GM19193 (cell line): ENCODE measurements at regions not wholly inside any gene's neighbourhood (a gene's known extent, or its start where the extent isn't known, plus 50 kb on each side); places are given as distances from the start of the nearest gene placed in this dataset.

ENCODE experiments used
- POLR2A ChIP-seq: IDR thresholded peaks from 4 replicates; pipeline ENCODE4 v1.6.1; 2011; ENCODE audit not compliant: insufficient read depth, insufficient read length; ENCODE audit errors: extremely low read depth

GRCh38 chr10:108597657-108598319 lies 1325.5 kb downstream of the XPNPEP1 start:
- TF ChIP-seq POLR2A, result no peak

- no peak for TF ChIP-seq POLR2A
These were observed 1326.3 kb downstream of the XPNPEP1 start for GRCh38 chr10:108597031-108597430.

GRCh38 chr10:108592956-108593355 lies 1330.4 kb downstream of the XPNPEP1 start:
- TF ChIP-seq POLR2A, result no peak

GRCh38 chr10:108591417-108591816 lies 1331.9 kb downstream of the XPNPEP1 start:
- no peak for TF ChIP-seq POLR2A

- no peak for TF ChIP-seq POLR2A
These were observed 1336.9 kb downstream of the XPNPEP1 start for GRCh38 chr10:108586424-108586823.

- TF ChIP-seq POLR2A, result no peak
These were observed 1339.4 kb downstream of the XPNPEP1 start for GRCh38 chr10:108583877-108584276.

GRCh38 chr10:108582888-108583287 lies 1340.4 kb downstream of the XPNPEP1 start:
- no peak for TF ChIP-seq POLR2A

GRCh38 chr10:108582387-108582786 lies 1340.9 kb downstream of the XPNPEP1 start:
- no peak for TF ChIP-seq POLR2A

GRCh38 chr10:108578258-108578657 lies 1345.1 kb downstream of the XPNPEP1 start:
- TF ChIP-seq POLR2A, result no peak

GRCh38 chr10:108574233-108574632 lies 1349.1 kb downstream of the XPNPEP1 start:
- no peak for TF ChIP-seq POLR2A

GRCh38 chr10:108568824-108569223 lies 1354.5 kb downstream of the XPNPEP1 start:
- no peak for TF ChIP-seq POLR2A

- no peak for TF ChIP-seq POLR2A
These were observed 1355.2 kb downstream of the XPNPEP1 start for GRCh38 chr10:108567899-108568752.

GRCh38 chr10:108566316-108567107 lies 1356.8 kb downstream of the XPNPEP1 start:
- no peak for TF ChIP-seq POLR2A

- TF ChIP-seq POLR2A, result no peak
These were observed 1361.2 kb downstream of the XPNPEP1 start for GRCh38 chr10:108562105-108562504.

- TF ChIP-seq POLR2A, result no peak
These were observed 1361.7 kb downstream of the XPNPEP1 start for GRCh38 chr10:108561649-108562048.

- no peak for TF ChIP-seq POLR2A
These were observed 1362.8 kb downstream of the XPNPEP1 start for GRCh38 chr10:108560488-108560887.

GRCh38 chr10:108556186-108556585 lies 1367.1 kb downstream of the XPNPEP1 start:
- TF ChIP-seq POLR2A, result no peak
